K562 (cell line): ENCODE measurements at regions not wholly inside any gene's neighbourhood (a gene's known extent, or its start where the extent isn't known, plus 50 kb on each side); places are given as distances from the start of the nearest gene placed in this dataset.

ENCODE experiments used
- ATAC-seq: fragments of 200-7000 bp; cut with Tn5 transposase; 3 replicates; pipeline ENCODE4 v1.9.1; 2020; ENCODE audit warnings: moderate library complexity
- BruUV-seq: library from RNA; stranded (reverse); fragments of 400-500 nt; replicated peaks from 2 replicates; lab custom pipeline; 2021; lab: Mats Ljungman, UMichigan
- CTCF ChIA-PET: fragments of 300-600 bp; formaldehyde crosslinking; extraction: SDS; loops from one replicate; lab custom pipeline; 2021; ENCODE audit warnings: low intra/inter-chr PET ratio; lab: Yijun Ruan, JAX
- POLR2A ChIA-PET: fragments of 300-600, 350-650 bp; sonication (Branson Sonifier 250); formaldehyde crosslinking; extraction: SDS; loops from one replicate; lab custom pipeline; 2021; ENCODE audit warnings: antibody characterized with exemption, inconsistent platforms; lab: Yijun Ruan, JAX
- DNase-seq, 4 experiments: peaks; one replicate each; pipeline versions ENCODE4 v3.0.0 to v3.0.0-alpha.2; 2011 to 2018; ENCODE audit warnings: low spot score in 3 of 4, mixed read lengths in 3 of 4; ENCODE audit errors: extremely low read depth in 1 of 4
- FAIRE-seq: peaks from 2 replicates; lab custom pipeline; 2011; peaks lifted over from hg19 to GRCh38; lab: Jason Lieb, UNC
- H2AFZ ChIP-seq: 2 replicates; pipeline ENCODE4 v1.6.0; 2011; ENCODE audit warnings: low read depth, low read length, control low read depth, inconsistent platforms
- H3K27ac ChIP-seq: fragments of 200-600 bp; 3 replicates; pipeline ENCODE4 v1.8.0; 2011; ENCODE audit warnings: low read depth, mild to moderate bottlenecking, control low read depth, inconsistent platforms, low read length, moderate library complexity, mixed read lengths; ENCODE audit errors: extremely low read depth
- H3K27me3 ChIP-seq, 2 experiments: fragments of 300-600 bp in 1 of 2; 2 replicates in 1 of 2; 3 replicates in 1 of 2; pipeline versions ENCODE4 v1.6.0 to v1.8.0; 2011; ENCODE audit warnings: inconsistent platforms in 2 of 2, low read length in 2 of 2, mild to moderate bottlenecking in 1 of 2, mixed read lengths in 1 of 2, moderate library complexity in 1 of 2; ENCODE audit not compliant: control insufficient read depth in 2 of 2, insufficient read depth in 2 of 2
- H3K36me3 ChIP-seq: fragments of 300-600 bp; 3 replicates; pipeline ENCODE4 v1.8.0; 2011; ENCODE audit warnings: mild to moderate bottlenecking, low read length, inconsistent platforms; ENCODE audit not compliant: control insufficient read depth, insufficient read depth
- H3K4me1 ChIP-seq, 2 experiments: fragments of 200-600 bp in 1 of 2; replicated peaks in 1 of 2; 2 replicates in 1 of 2; 3 replicates in 1 of 2; pipeline versions ENCODE4 v1.5.1 to v1.8.0; 2011; ENCODE audit warnings: inconsistent platforms in 2 of 2, low read length in 2 of 2, mild to moderate bottlenecking in 1 of 2, mixed read lengths in 1 of 2, moderate library complexity in 1 of 2; ENCODE audit not compliant: control insufficient read depth in 2 of 2, insufficient read depth in 2 of 2
- H3K4me2 ChIP-seq: 2 replicates; pipeline ENCODE4 v1.6.1; 2011; ENCODE audit warnings: low read length, control low read depth, inconsistent platforms, mixed read lengths; ENCODE audit not compliant: insufficient read depth
- H3K4me3 ChIP-seq: fragments of 200-600 bp; sonication (generic), shearing (Covaris generic); 2 replicates; pipeline ENCODE4 v1.5.1; 2016; ENCODE audit warnings: control low read depth, inconsistent platforms
- H3K79me2 ChIP-seq: fragments of 200-600 bp; 3 replicates; pipeline ENCODE4 v1.8.0; 2011; ENCODE audit warnings: low read length, inconsistent platforms; ENCODE audit not compliant: control insufficient read depth, insufficient read depth
- H3K9ac ChIP-seq, 2 experiments: 2 replicates each; pipeline versions ENCODE4 v1.6.0 to v1.6.1; 2011; ENCODE audit warnings: low read depth in 2 of 2, low read length in 2 of 2, control low read depth in 1 of 2, inconsistent platforms in 1 of 2, mild to moderate bottlenecking in 1 of 2, mixed read lengths in 1 of 2; ENCODE audit not compliant: insufficient read depth in 1 of 2
- H3K9me1 ChIP-seq: one replicate; pipeline ENCODE4 v1.6.0; 2011; ENCODE audit warnings: inconsistent platforms, mild to moderate bottlenecking, low read length, moderate library complexity; ENCODE audit not compliant: control insufficient read depth, insufficient read depth
- H3K9me3 ChIP-seq: replicated peaks from 2 replicates; pipeline ENCODE4 v1.5.1; 2011; ENCODE audit warnings: low read depth, low read length, inconsistent platforms; ENCODE audit not compliant: control insufficient read depth, insufficient read depth
- H4K20me1 ChIP-seq: replicated peaks from 2 replicates; pipeline ENCODE4 v1.6.1; 2011; ENCODE audit warnings: low read length, inconsistent platforms, mixed read lengths; ENCODE audit not compliant: control insufficient read depth, insufficient read depth
- CC2D1A ChIP-seq: fragments of 450-650 bp; IDR thresholded peaks from 2 replicates; pipeline ENCODE4 v1.6.1; 2017; ENCODE audit warnings: mild to moderate bottlenecking
- CCAR2 ChIP-seq: fragments of 200-400 bp; formaldehyde crosslinking; IDR thresholded peaks from 2 replicates; pipeline ENCODE4 v1.6.1; 2017; ENCODE audit warnings: mild to moderate bottlenecking, low read depth, low read length
- ELF1 ChIP-seq: fragments of 200-800 bp; sonication (Bioruptor generic); IDR thresholded peaks from 2 replicates; pipeline ENCODE4 v1.6.1; 2016; ENCODE audit warnings: missing genetic modification characterization, missing compliant biosample characterization
- LARP7 ChIP-seq: fragments of 450-650 bp; IDR thresholded peaks from 2 replicates; pipeline ENCODE4 v1.6.1; 2016
- MCM2 ChIP-seq: fragments of 450-650 bp; IDR thresholded peaks from 2 replicates; pipeline ENCODE4 v1.6.1; 2017; ENCODE audit warnings: low read depth, mild to moderate bottlenecking
- POLR2A ChIP-seq: fragments of 450-650 bp; conservative IDR thresholded peaks from 2 replicates; pipeline ENCODE4 v1.6.1; 2016
- RBFOX2 ChIP-seq: fragments of 200-400 bp; formaldehyde crosslinking; IDR thresholded peaks from 2 replicates; pipeline ENCODE4 v1.6.1; 2017; ENCODE audit warnings: low read depth, mild to moderate bottlenecking, low read length, moderate library complexity
- RBM34 ChIP-seq: fragments of 200-400 bp; formaldehyde crosslinking; IDR thresholded peaks from 2 replicates; pipeline ENCODE4 v1.6.1; 2018; ENCODE audit warnings: low read length, borderline replicate concordance; ENCODE audit not compliant: insufficient read depth
- SREBF2 ChIP-seq: sonication (generic); formaldehyde crosslinking; IDR thresholded peaks from 2 replicates; pipeline ENCODE4 v1.4.0; 2020; ENCODE audit warnings: mild to moderate bottlenecking, missing genetic modification reagents
- SRSF3 ChIP-seq: fragments of 200-400 bp; formaldehyde crosslinking; IDR thresholded peaks from 2 replicates; pipeline ENCODE4 v1.6.1; 2016; ENCODE audit warnings: mild to moderate bottlenecking, low read length, moderate library complexity; ENCODE audit not compliant: insufficient read depth
- TFAM ChIP-seq: fragments of 250-450 bp; sonication (Bioruptor Pico); conservative IDR thresholded peaks from 2 replicates; pipeline ENCODE4 v1.5.0; 2021; ENCODE audit warnings: mild to moderate bottlenecking, moderate library complexity
- YBX1 ChIP-seq: fragments of 450-650 bp; IDR thresholded peaks from 2 replicates; pipeline ENCODE4 v1.7.1; 2016; ENCODE audit warnings: mild to moderate bottlenecking
- ZNF780A ChIP-seq: fragments of 250-450 bp; sonication (Bioruptor Pico); IDR thresholded peaks from 2 replicates; pipeline ENCODE4 v1.5.0; 2021; ENCODE audit warnings: mild to moderate bottlenecking
- in situ Hi-C: fragments of 300-500 bp; cut with MboI; formaldehyde crosslinking; loops from 4 replicates; pipeline ENCODE4 v1.15.0; 2018; ENCODE audit warnings: inconsistent platforms, mixed read lengths
- intact Hi-C: fragments of 100-400 bp; cut with micrococcal nuclease; formaldehyde crosslinking; loops from 2 replicates; pipeline ENCODE4 v1.14.2; 2022
- TF ChIP-seq, protein P1 (sequence below): fragments of 250-450 bp; sonication (Bioruptor Pico); IDR thresholded peaks from 2 replicates; pipeline ENCODE4 v1.8.0; 2021; ENCODE audit warnings: moderate library complexity, mild to moderate bottlenecking, inconsistent platforms

DNA sequence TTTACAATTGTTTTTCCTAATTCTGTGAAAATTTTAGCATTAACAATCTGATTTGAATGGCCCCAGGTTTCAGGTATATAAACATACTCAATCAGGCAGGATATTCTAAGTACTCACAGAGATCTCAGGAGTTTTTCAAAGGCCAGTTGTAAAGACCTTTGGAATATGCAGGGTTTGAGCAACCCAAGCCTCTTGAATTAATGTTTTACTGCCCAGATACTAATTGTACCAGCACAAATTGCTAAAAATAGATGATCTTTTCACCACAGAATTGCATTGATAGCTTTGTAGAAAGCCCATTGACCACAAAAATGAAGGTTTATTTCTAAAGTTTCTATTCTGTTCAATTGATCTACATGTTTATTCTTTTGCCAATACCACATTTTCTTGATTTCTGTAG lies 186.5 kb downstream of the OSTF1 start:
- ATAC-seq: no peak
- no peak for DNase-seq
- Histone ChIP-seq H4K20me1 (no peaks in the 10 kb centered on the region), H3K9me1 (no peaks in the 10 kb centered on the region), H3K36me3 (no peaks in the 10 kb centered on the region)
- BruUV-seq: no TSS peak
- CTCF ChIA-PET: no interaction called here
- POLR2A ChIA-PET: no interaction called here
- no peak for TF ChIP-seq RBFOX2
- no peak for TF ChIP-seq CC2D1A
- TF ChIP-seq CCAR2: no peak
- no peak for TF ChIP-seq MCM2
- no peak for TF ChIP-seq TFAM
- no peak for TF ChIP-seq POLR2A
- no peak for TF ChIP-seq SREBF2 (CRISPR knock-in tag)
- no peak for TF ChIP-seq YBX1
- TF ChIP-seq ELF1 (tag): no peak
- no peak for TF ChIP-seq ZNF780A (CRISPR knock-in tag)
- no peak for TF ChIP-seq LARP7
- TF ChIP-seq SRSF3: no peak
- TF ChIP-seq, protein P1, sequence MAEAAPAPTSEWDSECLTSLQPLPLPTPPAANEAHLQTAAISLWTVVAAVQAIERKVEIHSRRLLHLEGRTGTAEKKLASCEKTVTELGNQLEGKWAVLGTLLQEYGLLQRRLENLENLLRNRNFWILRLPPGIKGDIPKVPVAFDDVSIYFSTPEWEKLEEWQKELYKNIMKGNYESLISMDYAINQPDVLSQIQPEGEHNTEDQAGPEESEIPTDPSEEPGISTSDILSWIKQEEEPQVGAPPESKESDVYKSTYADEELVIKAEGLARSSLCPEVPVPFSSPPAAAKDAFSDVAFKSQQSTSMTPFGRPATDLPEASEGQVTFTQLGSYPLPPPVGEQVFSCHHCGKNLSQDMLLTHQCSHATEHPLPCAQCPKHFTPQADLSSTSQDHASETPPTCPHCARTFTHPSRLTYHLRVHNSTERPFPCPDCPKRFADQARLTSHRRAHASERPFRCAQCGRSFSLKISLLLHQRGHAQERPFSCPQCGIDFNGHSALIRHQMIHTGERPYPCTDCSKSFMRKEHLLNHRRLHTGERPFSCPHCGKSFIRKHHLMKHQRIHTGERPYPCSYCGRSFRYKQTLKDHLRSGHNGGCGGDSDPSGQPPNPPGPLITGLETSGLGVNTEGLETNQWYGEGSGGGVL (CRISPR knock-in tag): no peak
- TF ChIP-seq RBM34: no peak
- TF ChIP-seq, all 486 proteins: peak for 0
- Histone ChIP-seq H3K9me3 (no peaks in the 10 kb centered on the region), H3K4me3 (no peak overlapping the region), H3K9ac (no peak overlapping the region), H3K4me1 (no peaks in the 10 kb centered on the region), H2AFZ (no peak overlapping the region), H3K27ac (no peak overlapping the region), H3K79me2 (no peaks in the 10 kb centered on the region), H3K27me3 (no peaks in the 10 kb centered on the region), H3K4me2 (no peak overlapping the region)
- in situ Hi-C loops: no loop called here
- intact Hi-C loops: no loop called here
- no peak for FAIRE-seq
